ENCODE measurements at regions not wholly inside any gene's neighbourhood (a gene's known extent, or its start where the extent isn't known, plus 50 kb on each side); places are given as distances from the start of the nearest gene placed in this dataset.
A peak's percentile ranks its signal among the peaks of the same experiment; 100 is the strongest.

DNA sequence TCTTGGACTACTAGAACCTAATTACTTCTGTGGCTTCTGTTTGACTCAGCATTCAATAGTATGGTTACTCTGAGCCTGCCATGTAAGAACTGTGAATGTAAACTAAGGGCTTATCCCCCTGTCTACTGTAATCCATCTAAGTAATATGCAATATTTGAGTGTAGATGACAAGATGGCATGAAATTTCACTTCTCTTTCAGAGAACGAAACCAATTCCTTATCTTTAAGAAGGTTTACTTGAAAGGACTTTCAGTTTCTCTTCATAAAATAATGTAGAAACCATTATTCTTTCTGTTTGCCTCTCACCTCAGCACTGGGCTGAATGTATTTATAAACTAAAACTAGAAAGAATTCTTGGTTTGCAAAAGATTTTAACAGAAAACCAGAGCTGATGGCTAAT is 60.4 kb upstream of the ARID2 start:
- Histone ChIP-seq H2BK120ac (ENCODE audit: low read depth, low read length) (no peak overlapping the region), H3K14ac (ENCODE audit: low read length in 2 of 2) (no peak overlapping the region), H3K27ac (ENCODE audit: low read length, poor library complexity, severe bottlenecking) (no peak overlapping the region), H2BK12ac (ENCODE audit: low read length in 2 of 2) (no peak overlapping the region), H3K9ac (ENCODE audit: low read length) (peak overlapping the region; percentile 31), H3K36me3 (ENCODE audit: control insufficient read depth in 1 of 2, insufficient read depth in 2 of 2, low read depth in 1 of 2, low read length in 2 of 2) (no peaks in the 10 kb centered on the region), H3K18ac (ENCODE audit: low read depth in 1 of 2, low read length in 2 of 2) (no peak overlapping the region), H2AFZ (ENCODE audit: low read depth, low read length) (no peak overlapping the region), H3K79me1 (replicated peaks; ENCODE audit: low read length, poor library complexity, severe bottlenecking) (no peaks in the 10 kb centered on the region), H3K4ac (ENCODE audit: low read depth in 1 of 2, low read length in 2 of 2) (no peak overlapping the region), H3K4me3 (ENCODE audit: insufficient read depth in 1 of 2, low read depth in 1 of 2, low read length in 2 of 2) (peak overlapping the region in 1 of 2 experiments; percentile 42), H4K91ac (ENCODE audit: low read length) (no peak overlapping the region), H4K8ac (ENCODE audit: low read length) (no peak overlapping the region), H2AK5ac (ENCODE audit: low read length, severe bottlenecking) (no peak overlapping the region), H3K23ac (ENCODE audit: low read length in 2 of 2) (no peak overlapping the region), H2BK5ac (ENCODE audit: low read depth, low read length, poor library complexity, severe bottlenecking) (no peak overlapping the region), H2BK15ac (ENCODE audit: low read depth, poor library complexity, severe bottlenecking) (no peak overlapping the region), H3K4me1 (ENCODE audit: control insufficient read depth, insufficient read depth, low read depth, low read length) (peaks cover 2% of the 10 kb centered on the region), H3K27me3 (ENCODE audit: control insufficient read depth in 1 of 2, insufficient read depth in 1 of 2, low read length in 2 of 2) (no peaks in the 10 kb centered on the region), H3K9me3 (ENCODE audit: control insufficient read depth, low read length) (no peaks in the 10 kb centered on the region), H3K4me2 (ENCODE audit: low read length, poor library complexity, severe bottlenecking) (no peak overlapping the region)
- DNase-seq: peak; percentile 58
- no CpG with 5 or more reads among the region's 1 CpG for WGBS

DNA sequence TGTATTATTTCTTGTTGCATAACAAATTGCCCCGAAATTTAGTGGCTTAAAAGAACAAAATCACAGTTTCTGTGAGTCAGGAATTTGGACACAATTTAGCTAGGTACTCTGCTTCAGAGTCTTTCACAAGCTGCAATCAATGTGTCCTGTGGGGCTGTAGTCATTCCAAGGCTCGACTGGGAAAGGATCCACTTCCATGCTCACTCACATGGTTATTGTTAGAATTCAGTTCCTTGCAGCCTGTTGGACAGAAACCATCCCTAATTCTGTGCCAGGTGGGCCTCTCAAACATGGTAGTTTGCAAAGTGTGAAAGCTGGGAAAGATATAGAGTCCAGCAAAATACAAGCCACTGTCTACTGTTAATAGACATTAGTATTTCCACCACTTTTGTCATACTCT is 59.7 kb upstream of the ARID2 start:
- H3K18ac ChIP-seq (ENCODE audit: low read depth in 1 of 2, low read length in 2 of 2): peak overlapping the region in 1 of 2 experiments; percentile 24
- H3K4me3 ChIP-seq (ENCODE audit: insufficient read depth in 1 of 2, low read depth in 1 of 2, low read length in 2 of 2): peak overlapping the region in 1 of 2 experiments; percentile 42
- peaks cover 2% of the 10 kb centered on the region for H3K4me1 ChIP-seq (ENCODE audit: control insufficient read depth, insufficient read depth, low read depth, low read length)
- no peaks in the 10 kb centered on the region for H3K9me3 ChIP-seq (ENCODE audit: control insufficient read depth, low read length)
- 79% methylated on average over 2 of the region's 2 CpGs for WGBS
- no peak overlapping the region for H2BK5ac ChIP-seq (ENCODE audit: low read depth, low read length, poor library complexity, severe bottlenecking)
- no peak overlapping the region for H3K23ac ChIP-seq (ENCODE audit: low read length in 2 of 2)
- H3K27me3 ChIP-seq (ENCODE audit: control insufficient read depth in 1 of 2, insufficient read depth in 1 of 2, low read length in 2 of 2): no peaks in the 10 kb centered on the region
- no peak for DNase-seq
- no peak overlapping the region for H2AK5ac ChIP-seq (ENCODE audit: low read length, severe bottlenecking)
- H3K4ac ChIP-seq (ENCODE audit: low read depth in 1 of 2, low read length in 2 of 2): peak overlapping the region in 1 of 2 experiments; percentile 51
- H2BK120ac ChIP-seq (ENCODE audit: low read depth, low read length): no peak overlapping the region
- H3K14ac ChIP-seq (ENCODE audit: low read length in 2 of 2): no peak overlapping the region
- H4K91ac ChIP-seq (ENCODE audit: low read length): no peak overlapping the region
- H3K79me1 ChIP-seq (replicated peaks; ENCODE audit: low read length, poor library complexity, severe bottlenecking): no peaks in the 10 kb centered on the region
- no peak overlapping the region for H2AFZ ChIP-seq (ENCODE audit: low read depth, low read length)
- H3K9ac ChIP-seq (ENCODE audit: low read length): peak overlapping the region; percentile 31
- H3K4me2 ChIP-seq (ENCODE audit: low read length, poor library complexity, severe bottlenecking): no peak overlapping the region
- no peak overlapping the region for H3K27ac ChIP-seq (ENCODE audit: low read length, poor library complexity, severe bottlenecking)
- H2BK15ac ChIP-seq (ENCODE audit: low read depth, poor library complexity, severe bottlenecking): no peak overlapping the region
- H2BK12ac ChIP-seq (ENCODE audit: low read length in 2 of 2): peak overlapping the region; percentile 11 to 84
- no peak overlapping the region for H4K8ac ChIP-seq (ENCODE audit: low read length)
- H3K36me3 ChIP-seq (ENCODE audit: control insufficient read depth in 1 of 2, insufficient read depth in 2 of 2, low read depth in 1 of 2, low read length in 2 of 2): no peaks in the 10 kb centered on the region

DNA sequence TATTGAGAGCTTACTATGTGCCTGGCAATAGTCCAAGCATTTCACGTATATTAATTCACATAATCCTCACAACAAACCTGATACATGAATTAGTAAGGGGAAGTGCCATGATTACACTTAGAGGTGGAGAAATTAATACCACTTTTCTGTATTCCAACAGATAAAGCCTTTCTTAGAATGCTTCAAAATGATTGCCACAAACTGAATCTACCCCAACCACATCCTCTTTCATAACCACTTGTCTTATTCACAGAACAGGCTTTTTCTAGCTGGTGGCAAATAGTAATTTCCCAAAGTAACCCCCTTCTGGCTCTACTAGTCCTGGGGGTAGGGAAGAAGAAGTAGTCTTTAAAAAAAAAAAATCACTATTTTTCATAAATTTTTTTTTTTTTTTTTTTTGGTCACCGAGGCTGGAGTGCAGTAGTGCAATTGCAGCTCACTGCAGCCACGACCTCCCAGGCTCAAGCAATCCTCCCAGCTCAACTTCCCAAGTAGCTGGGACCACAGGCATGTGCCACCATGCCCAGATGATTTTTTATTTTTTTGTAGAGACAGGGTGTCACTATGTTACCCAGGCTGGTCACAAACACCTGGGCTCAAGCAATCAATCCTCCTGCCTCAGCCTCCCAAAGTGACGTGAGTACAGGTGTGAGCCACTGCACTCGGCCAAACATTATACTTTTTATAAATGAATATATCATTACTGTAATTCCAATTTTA is 59.0 kb upstream of the ARID2 start:
- no peaks in the 10 kb centered on the region for H3K9me3 ChIP-seq (ENCODE audit: control insufficient read depth, low read length)

DNA sequence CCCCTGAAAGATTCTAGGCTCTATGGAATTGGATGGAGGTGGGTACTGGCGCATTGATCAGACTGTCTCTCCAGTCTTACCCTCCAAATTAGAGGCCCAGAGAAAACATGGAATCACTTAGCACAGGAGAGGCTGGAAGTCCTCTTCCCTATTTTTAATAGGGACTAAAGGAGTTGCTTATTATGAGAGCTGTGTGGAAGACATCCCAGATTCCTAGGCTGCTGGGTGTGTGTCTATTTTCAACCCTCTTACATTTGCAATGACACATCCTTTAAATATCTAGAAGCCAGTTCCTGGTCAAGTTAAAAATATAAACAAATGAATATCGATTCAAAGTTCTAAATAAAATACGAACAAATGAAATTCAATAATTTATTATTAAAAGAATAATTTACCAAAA is 58.3 kb upstream of the ARID2 start:
- H3K27ac ChIP-seq (ENCODE audit: low read length, poor library complexity, severe bottlenecking): no peak overlapping the region
- no peak overlapping the region for H2BK12ac ChIP-seq (ENCODE audit: low read length in 2 of 2)
- H2AFZ ChIP-seq (ENCODE audit: low read depth, low read length): no peak overlapping the region
- H4K91ac ChIP-seq (ENCODE audit: low read length): no peak overlapping the region
- H3K79me1 ChIP-seq (replicated peaks; ENCODE audit: low read length, poor library complexity, severe bottlenecking): no peaks in the 10 kb centered on the region
- WGBS: no CpG with 5 or more reads among the region's 3 CpGs
- H3K36me3 ChIP-seq (ENCODE audit: control insufficient read depth in 1 of 2, insufficient read depth in 2 of 2, low read depth in 1 of 2, low read length in 2 of 2): no peaks in the 10 kb centered on the region
- no peaks in the 10 kb centered on the region for H3K9me3 ChIP-seq (ENCODE audit: control insufficient read depth, low read length)
- no peak overlapping the region for H4K8ac ChIP-seq (ENCODE audit: low read length)
- H3K14ac ChIP-seq (ENCODE audit: low read length in 2 of 2): no peak overlapping the region
- H2BK15ac ChIP-seq (ENCODE audit: low read depth, poor library complexity, severe bottlenecking): no peak overlapping the region
- no peak overlapping the region for H2BK120ac ChIP-seq (ENCODE audit: low read depth, low read length)
- no peak overlapping the region for H3K4me2 ChIP-seq (ENCODE audit: low read length, poor library complexity, severe bottlenecking)
- no peak overlapping the region for H2AK5ac ChIP-seq (ENCODE audit: low read length, severe bottlenecking)
- peak overlapping the region; percentile 29 for H3K9ac ChIP-seq (ENCODE audit: low read length)
- no peak overlapping the region for H2BK5ac ChIP-seq (ENCODE audit: low read depth, low read length, poor library complexity, severe bottlenecking)
- peaks cover 2% of the 10 kb centered on the region for H3K4me1 ChIP-seq (ENCODE audit: control insufficient read depth, insufficient read depth, low read depth, low read length)
- H3K27me3 ChIP-seq (ENCODE audit: control insufficient read depth in 1 of 2, insufficient read depth in 1 of 2, low read length in 2 of 2): no peaks in the 10 kb centered on the region
- no peak overlapping the region for H3K23ac ChIP-seq (ENCODE audit: low read length in 2 of 2)
- peak; percentile 61 for DNase-seq
- peak overlapping the region in 1 of 2 experiments; percentile 19 for H3K4me3 ChIP-seq (ENCODE audit: insufficient read depth in 1 of 2, low read depth in 1 of 2, low read length in 2 of 2)
- H3K4ac ChIP-seq (ENCODE audit: low read depth in 1 of 2, low read length in 2 of 2): no peak overlapping the region
- H3K18ac ChIP-seq (ENCODE audit: low read depth in 1 of 2, low read length in 2 of 2): no peak overlapping the region

More for the DNA sequence above, 59.0 kb upstream of the ARID2 start:
- Histone ChIP-seq H3K27ac (ENCODE audit: low read length, poor library complexity, severe bottlenecking) (no peak overlapping the region), H2BK5ac (ENCODE audit: low read depth, low read length, poor library complexity, severe bottlenecking) (no peak overlapping the region), H3K9ac (ENCODE audit: low read length) (peak overlapping the region; percentile 29), H3K36me3 (ENCODE audit: control insufficient read depth in 1 of 2, insufficient read depth in 2 of 2, low read depth in 1 of 2, low read length in 2 of 2) (no peaks in the 10 kb centered on the region), H4K8ac (ENCODE audit: low read length) (no peak overlapping the region), H2AFZ (ENCODE audit: low read depth, low read length) (no peak overlapping the region), H2BK15ac (ENCODE audit: low read depth, poor library complexity, severe bottlenecking) (peak overlapping the region; percentile 67), H3K4me2 (ENCODE audit: low read length, poor library complexity, severe bottlenecking) (no peak overlapping the region), H2BK120ac (ENCODE audit: low read depth, low read length) (no peak overlapping the region), H3K27me3 (ENCODE audit: control insufficient read depth in 1 of 2, insufficient read depth in 1 of 2, low read length in 2 of 2) (no peaks in the 10 kb centered on the region), H2AK5ac (ENCODE audit: low read length, severe bottlenecking) (no peak overlapping the region), H3K4me1 (ENCODE audit: control insufficient read depth, insufficient read depth, low read depth, low read length) (peaks cover 2% of the 10 kb centered on the region), H3K18ac (ENCODE audit: low read depth in 1 of 2, low read length in 2 of 2) (peak overlapping the region in 1 of 2 experiments; percentile 62), H4K91ac (ENCODE audit: low read length) (no peak overlapping the region), H3K14ac (ENCODE audit: low read length in 2 of 2) (no peak overlapping the region), H3K4me3 (ENCODE audit: insufficient read depth in 1 of 2, low read depth in 1 of 2, low read length in 2 of 2) (peak overlapping the region in 1 of 2 experiments; percentile 19), H3K79me1 (replicated peaks; ENCODE audit: low read length, poor library complexity, severe bottlenecking) (no peaks in the 10 kb centered on the region), H3K4ac (ENCODE audit: low read depth in 1 of 2, low read length in 2 of 2) (no peak overlapping the region), H2BK12ac (ENCODE audit: low read length in 2 of 2) (no peak overlapping the region), H3K23ac (ENCODE audit: low read length in 2 of 2) (no peak overlapping the region)
- WGBS: 67% methylated on average over 2 of the region's 5 CpGs
- no peak for DNase-seq
